Breast epithelium (tissue), 3 donors: ENCODE measurements at regions not wholly inside any gene's neighbourhood (a gene's known extent, or its start where the extent isn't known, plus 50 kb on each side); places are given as distances from the start of the nearest gene placed in this dataset.

Experiments used
- CTCF ChIP-seq, 3 donors: fragments of 450-650 bp; IDR thresholded peaks; one replicate each; pipeline ENCODE4 v1.5.1; 2016 to 2017; ENCODE audit warnings: antibody characterized with exemption in 3 of 3, mild to moderate bottlenecking in 3 of 3, moderate library complexity in 3 of 3
- POLR2AphosphoS5 ChIP-seq, 3 donors: sonication (generic); formaldehyde crosslinking; IDR thresholded peaks; one replicate each; pipeline ENCODE4 v1.6.1; 2017; ENCODE audit warnings: antibody characterized with exemption in 3 of 3

- no peak for TF ChIP-seq POLR2AphosphoS5 (IDR thresholded peaks at IDR 0.05)
- TF ChIP-seq CTCF (IDR thresholded peaks at IDR 0.05), result no peak
Measured at GRCh38 chr4:108399610-108400265, 220.6 kb upstream of the RPL34 start.
